ENCODE measurements at regions not wholly inside any gene's neighbourhood (a gene's known extent, or its start where the extent isn't known, plus 50 kb on each side); places are given as distances from the start of the nearest gene placed in this dataset.

DNA sequence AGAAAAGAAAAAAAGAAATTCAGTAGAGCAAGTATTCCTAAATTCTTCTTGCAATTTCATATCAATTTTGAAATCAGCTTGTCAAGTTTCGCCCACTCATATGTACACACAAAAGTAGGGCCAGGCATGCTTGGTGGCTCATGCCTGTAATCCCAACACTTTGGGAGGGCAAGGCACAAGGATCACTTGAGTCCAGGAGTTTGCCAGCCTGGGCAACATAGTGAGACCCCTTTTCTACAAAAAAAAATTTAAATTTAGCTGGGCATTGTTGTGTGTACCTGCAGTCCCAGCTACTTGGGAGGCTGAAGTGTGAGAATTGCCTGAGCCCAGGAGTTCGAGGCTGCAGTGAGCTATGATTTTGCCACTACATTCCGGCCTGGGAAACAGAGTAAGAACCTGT is 65.4 kb downstream of the MRPL32 start:
- Histone ChIP-seq H3K27ac (ENCODE audit: insufficient read depth, low read depth, low read length) (no peak overlapping the region), H3K4me3 (replicated peaks in 1 of 3; ENCODE audit: insufficient read depth in 1 of 3, low read depth in 1 of 3, low read length in 3 of 3) (no peak overlapping the region), H2AFZ (ENCODE audit: low read depth, low read length) (no peak overlapping the region), H3K9me3 (replicated peaks; ENCODE audit: control insufficient read depth, insufficient read depth, low read length) (no peaks in the 10 kb centered on the region), H4K20me1 (replicated peaks; ENCODE audit: control insufficient read depth, extremely low read depth, insufficient read depth, low read length) (no peaks in the 10 kb centered on the region), H3K4me2 (ENCODE audit: insufficient read depth, low read length) (no peak overlapping the region), H3K79me2 (ENCODE audit: control insufficient read depth, insufficient read depth, low read length) (no peaks in the 10 kb centered on the region), H3K27me3 (ENCODE audit: control insufficient read depth in 2 of 2, insufficient read depth in 2 of 2, low read length in 2 of 2) (peaks cover 0 to 3% of the 10 kb centered on the region in 2 experiments), H3K4me1 (ENCODE audit: control insufficient read depth, extremely low read depth, insufficient read depth, low read length) (no peaks in the 10 kb centered on the region), H3K36me3 (ENCODE audit: control insufficient read depth in 2 of 2, extremely low read depth in 1 of 2, insufficient read depth in 2 of 2, low read length in 2 of 2) (no peaks in the 10 kb centered on the region), H3K9ac (replicated peaks; ENCODE audit: extremely low read depth, insufficient read depth, low read length) (no peak overlapping the region), H3K9me1 (replicated peaks; ENCODE audit: control insufficient read depth, extremely low read depth, insufficient read depth, low read length) (no peaks in the 10 kb centered on the region)
- CTCF ChIA-PET = no interaction called here
- POLR2A ChIA-PET = no interaction called here
- FAIRE-seq (no peak), DNase-seq (ENCODE audit: low read depth, low spot score) (no peak)
- TF ChIP-seq POLR2A (IDR thresholded peaks at IDR 0.05; ENCODE audit: low read depth, low read length) (no peak), JUN (IDR thresholded peaks at IDR 0.05; ENCODE audit: borderline replicate concordance, insufficient read depth, insufficient read length, low read depth) (no peak), FOS (IDR thresholded peaks at IDR 0.05; ENCODE audit: borderline replicate concordance, insufficient read depth, low read length) (no peak), GATA2 (IDR thresholded peaks at IDR 0.05; ENCODE audit: insufficient read depth, insufficient read length, low read depth, low read length) (no peak), EZH2 (IDR thresholded peaks at IDR 0.05; ENCODE audit: borderline replicate concordance, low read depth, low read length, severe bottlenecking) (no peak), POLR2AphosphoS5 (IDR thresholded peaks at IDR 0.05; ENCODE audit: insufficient read depth, low read depth, low read length) (no peak), MYC (IDR thresholded peaks at IDR 0.05; ENCODE audit: low read depth, low read length) (no peak)
- TF ChIP-seq, protein P1, sequence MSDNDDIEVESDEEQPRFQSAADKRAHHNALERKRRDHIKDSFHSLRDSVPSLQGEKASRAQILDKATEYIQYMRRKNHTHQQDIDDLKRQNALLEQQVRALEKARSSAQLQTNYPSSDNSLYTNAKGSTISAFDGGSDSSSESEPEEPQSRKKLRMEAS (IDR thresholded peaks at IDR 0.05; ENCODE audit: insufficient read depth, insufficient read length) = no peak
- TF ChIP-seq, protein P2, sequence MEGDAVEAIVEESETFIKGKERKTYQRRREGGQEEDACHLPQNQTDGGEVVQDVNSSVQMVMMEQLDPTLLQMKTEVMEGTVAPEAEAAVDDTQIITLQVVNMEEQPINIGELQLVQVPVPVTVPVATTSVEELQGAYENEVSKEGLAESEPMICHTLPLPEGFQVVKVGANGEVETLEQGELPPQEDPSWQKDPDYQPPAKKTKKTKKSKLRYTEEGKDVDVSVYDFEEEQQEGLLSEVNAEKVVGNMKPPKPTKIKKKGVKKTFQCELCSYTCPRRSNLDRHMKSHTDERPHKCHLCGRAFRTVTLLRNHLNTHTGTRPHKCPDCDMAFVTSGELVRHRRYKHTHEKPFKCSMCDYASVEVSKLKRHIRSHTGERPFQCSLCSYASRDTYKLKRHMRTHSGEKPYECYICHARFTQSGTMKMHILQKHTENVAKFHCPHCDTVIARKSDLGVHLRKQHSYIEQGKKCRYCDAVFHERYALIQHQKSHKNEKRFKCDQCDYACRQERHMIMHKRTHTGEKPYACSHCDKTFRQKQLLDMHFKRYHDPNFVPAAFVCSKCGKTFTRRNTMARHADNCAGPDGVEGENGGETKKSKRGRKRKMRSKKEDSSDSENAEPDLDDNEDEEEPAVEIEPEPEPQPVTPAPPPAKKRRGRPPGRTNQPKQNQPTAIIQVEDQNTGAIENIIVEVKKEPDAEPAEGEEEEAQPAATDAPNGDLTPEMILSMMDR (IDR thresholded peaks at IDR 0.05; ENCODE audit: extremely low read depth in 1 of 2, insufficient read depth in 1 of 2, low read depth in 1 of 2, low read length in 2 of 2) = no peak
- intact Hi-C loops (cut with micrococcal nuclease) (no loop called here), dilution Hi-C loops (cut with MboI; ENCODE audit: extremely low pct_ligation_motif_present, low sequenced_read_pairs) (loop anchor here (25.0 kb wide), 1 partner anchor 315 kb away; no protein-coding TSS in a partner anchor)
- no TSS peak for BruUV-seq (replicated peaks)

Measured in endothelial cell of umbilical vein (primary cell).